ENCODE measurements at regions not wholly inside any gene's neighbourhood (a gene's known extent, or its start where the extent isn't known, plus 50 kb on each side); places are given as distances from the start of the nearest gene placed in this dataset.

GRCh38 chr15:81924729-81925128 lies 121.1 kb downstream of the MEX3B start:
- H3K4me3 Mint-ChIP-seq, result no peak overlapping the region
- H3K36me3 ChIP-seq, result no peaks in the 10 kb centered on the region
- no peak for DNase-seq (ENCODE audit: low spot score)
- no peak overlapping the region for H3K27ac Mint-ChIP-seq
- peaks cover 4% of the 10 kb centered on the region for H3K27me3 Mint-ChIP-seq (ENCODE audit: insufficient read depth, low read depth)
- H3K27me3 ChIP-seq, result no peaks in the 10 kb centered on the region
- H3F3A ChIP-seq (ENCODE audit: low read depth), result no peaks in the 10 kb centered on the region
- H3K9me3 Mint-ChIP-seq, result peaks cover 26% of the 10 kb centered on the region
- H3K4me1 Mint-ChIP-seq, result no peaks in the 10 kb centered on the region
- H3K4me1 ChIP-seq, result no peaks in the 10 kb centered on the region
- H3K36me3 Mint-ChIP-seq, result peaks cover 6% of the 10 kb centered on the region
- H2AFZ ChIP-seq (replicated peaks), result no peak overlapping the region
- no peaks in the 10 kb centered on the region for H3K9me3 ChIP-seq (ENCODE audit: low read depth)
- no peaks in the 10 kb centered on the region for H4K20me1 ChIP-seq (ENCODE audit: low read depth)
- no peak overlapping the region for H3K4me3 ChIP-seq
- no peak overlapping the region for H3K9ac ChIP-seq
- H3K4me2 ChIP-seq, result no peak overlapping the region
- H3K27ac ChIP-seq, result no peak overlapping the region
- H3K79me2 ChIP-seq (ENCODE audit: low read depth), result no peaks in the 10 kb centered on the region
- TF ChIP-seq, protein P1, sequence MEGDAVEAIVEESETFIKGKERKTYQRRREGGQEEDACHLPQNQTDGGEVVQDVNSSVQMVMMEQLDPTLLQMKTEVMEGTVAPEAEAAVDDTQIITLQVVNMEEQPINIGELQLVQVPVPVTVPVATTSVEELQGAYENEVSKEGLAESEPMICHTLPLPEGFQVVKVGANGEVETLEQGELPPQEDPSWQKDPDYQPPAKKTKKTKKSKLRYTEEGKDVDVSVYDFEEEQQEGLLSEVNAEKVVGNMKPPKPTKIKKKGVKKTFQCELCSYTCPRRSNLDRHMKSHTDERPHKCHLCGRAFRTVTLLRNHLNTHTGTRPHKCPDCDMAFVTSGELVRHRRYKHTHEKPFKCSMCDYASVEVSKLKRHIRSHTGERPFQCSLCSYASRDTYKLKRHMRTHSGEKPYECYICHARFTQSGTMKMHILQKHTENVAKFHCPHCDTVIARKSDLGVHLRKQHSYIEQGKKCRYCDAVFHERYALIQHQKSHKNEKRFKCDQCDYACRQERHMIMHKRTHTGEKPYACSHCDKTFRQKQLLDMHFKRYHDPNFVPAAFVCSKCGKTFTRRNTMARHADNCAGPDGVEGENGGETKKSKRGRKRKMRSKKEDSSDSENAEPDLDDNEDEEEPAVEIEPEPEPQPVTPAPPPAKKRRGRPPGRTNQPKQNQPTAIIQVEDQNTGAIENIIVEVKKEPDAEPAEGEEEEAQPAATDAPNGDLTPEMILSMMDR (IDR thresholded peaks at IDR 0.05), result no peak
- TF ChIP-seq EZH2 (IDR thresholded peaks at IDR 0.05) (no peak), EZH2phosphoT487 (IDR thresholded peaks at IDR 0.05) (no peak)

DNA sequence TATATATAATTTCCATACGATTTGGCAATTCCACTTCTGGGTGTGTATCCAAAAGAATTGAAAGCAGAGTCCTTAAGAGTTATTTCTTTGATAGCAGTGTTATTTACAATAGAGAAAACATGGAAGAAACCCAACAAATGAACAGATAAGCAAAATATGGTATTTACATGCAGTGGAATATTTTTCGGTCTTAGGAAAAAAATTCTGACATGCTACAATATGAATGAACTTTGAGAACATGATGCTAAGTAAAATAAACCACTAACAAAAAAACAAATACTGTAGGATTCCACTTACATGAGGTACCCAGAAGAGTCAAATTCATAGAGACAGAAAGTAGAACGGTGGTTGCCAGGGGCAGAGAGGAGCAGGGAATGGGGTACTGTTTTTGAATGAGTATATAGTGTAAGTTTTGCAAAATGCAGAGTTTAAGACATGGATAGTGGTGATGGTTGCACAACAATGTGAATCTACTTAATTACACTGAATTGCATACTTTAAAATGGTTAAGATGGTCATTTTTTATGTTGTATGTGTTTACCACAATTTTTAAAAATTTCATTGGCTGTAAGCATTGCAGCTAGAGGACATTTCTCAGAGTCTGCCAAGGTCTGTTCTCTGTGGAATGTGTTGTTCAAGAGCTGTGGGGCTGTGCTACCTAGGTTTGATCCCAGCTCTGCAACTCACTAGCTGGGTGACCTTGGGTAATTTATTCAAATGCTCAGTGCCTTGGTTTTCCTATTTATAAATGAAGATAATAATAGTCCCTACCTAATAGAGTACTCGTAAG lies 122.1 kb downstream of the MEX3B start:
- Mint-ChIP-seq H3K9me3 (peaks cover 32% of the 10 kb centered on the region), H3K27ac (no peak overlapping the region), H3K27me3 (ENCODE audit: insufficient read depth, low read depth) (peaks cover 4% of the 10 kb centered on the region), H3K36me3 (peaks cover 6% of the 10 kb centered on the region), H3K4me3 (no peak overlapping the region), H3K4me1 (no peaks in the 10 kb centered on the region)
- Histone ChIP-seq H3K9ac (no peak overlapping the region), H4K20me1 (ENCODE audit: low read depth) (no peaks in the 10 kb centered on the region), H3K36me3 (peaks cover under 1% of the 10 kb centered on the region), H3K27ac (no peak overlapping the region), H3K9me3 (ENCODE audit: low read depth) (peaks cover 5% of the 10 kb centered on the region), H3K4me3 (no peak overlapping the region), H3K79me2 (ENCODE audit: low read depth) (no peaks in the 10 kb centered on the region), H3K4me1 (no peaks in the 10 kb centered on the region), H3F3A (ENCODE audit: low read depth) (no peaks in the 10 kb centered on the region), H3K4me2 (no peak overlapping the region), H2AFZ (replicated peaks) (no peak overlapping the region), H3K27me3 (no peaks in the 10 kb centered on the region)
- DNase-seq (ENCODE audit: low spot score), result no peak
- TF ChIP-seq EZH2 (IDR thresholded peaks at IDR 0.05), result no peak
- TF ChIP-seq EZH2phosphoT487 (IDR thresholded peaks at IDR 0.05), result no peak
- TF ChIP-seq, protein P1 (IDR thresholded peaks at IDR 0.05), result no peak

DNA sequence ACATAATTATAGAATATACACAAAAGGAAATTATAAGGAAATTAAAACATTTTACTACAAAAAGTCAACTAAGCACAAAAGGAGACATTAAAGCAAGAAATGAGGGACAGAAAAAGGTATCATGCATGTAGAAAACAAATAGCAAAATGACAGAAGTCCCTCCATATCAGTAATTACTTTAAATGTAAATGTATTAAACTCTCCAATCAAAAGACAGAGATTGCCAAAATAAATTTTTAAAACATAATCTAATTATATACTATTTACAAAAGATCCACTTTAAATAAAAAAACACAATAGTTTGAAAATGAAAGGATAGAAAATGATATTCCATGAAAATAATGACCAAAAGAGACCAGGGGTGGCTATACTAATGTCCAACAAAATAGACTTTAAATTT lies 123.7 kb downstream of the MEX3B start:
- no peaks in the 10 kb centered on the region for H3K4me1 ChIP-seq
- Mint-ChIP-seq H3K27me3 (ENCODE audit: insufficient read depth, low read depth) (peaks cover 2% of the 10 kb centered on the region), H3K27ac (no peak overlapping the region), H3K4me1 (no peaks in the 10 kb centered on the region), H3K4me3 (no peak overlapping the region), H3K9me3 (peaks cover 45% of the 10 kb centered on the region), H3K36me3 (peaks cover 9% of the 10 kb centered on the region)
- peaks cover 8% of the 10 kb centered on the region for H3K9me3 ChIP-seq (ENCODE audit: low read depth)
- no peak for TF ChIP-seq EZH2phosphoT487 (IDR thresholded peaks at IDR 0.05)
- TF ChIP-seq, protein P1 (IDR thresholded peaks at IDR 0.05), result no peak
- TF ChIP-seq EZH2 (IDR thresholded peaks at IDR 0.05), result no peak
- H3K4me3 ChIP-seq, result no peak overlapping the region
- H3K27ac ChIP-seq, result no peak overlapping the region
- H3K36me3 ChIP-seq, result peaks cover 8% of the 10 kb centered on the region
- no peak overlapping the region for H2AFZ ChIP-seq (replicated peaks)
- H3K9ac ChIP-seq, result no peak overlapping the region
- DNase-seq (ENCODE audit: low spot score), result no peak
- no peak overlapping the region for H3K4me2 ChIP-seq
- H3F3A ChIP-seq (ENCODE audit: low read depth), result no peaks in the 10 kb centered on the region
- H4K20me1 ChIP-seq (ENCODE audit: low read depth), result no peaks in the 10 kb centered on the region
- H3K79me2 ChIP-seq (ENCODE audit: low read depth), result no peaks in the 10 kb centered on the region
- no peaks in the 10 kb centered on the region for H3K27me3 ChIP-seq

Data from neural progenitor cell (in vitro differentiated cells).